BJ (cell line): ENCODE measurements at regions not wholly inside any gene's neighbourhood (a gene's known extent, or its start where the extent isn't known, plus 50 kb on each side); places are given as distances from the start of the nearest gene placed in this dataset.

Experiments
- CTCF ChIA-PET: fragments of 350-600 bp; formaldehyde crosslinking; extraction: SDS; loops from one replicate; lab custom pipeline; 2021; ENCODE audit warnings: antibody characterized with exemption, inconsistent platforms; lab: Yijun Ruan, JAX
- POLR2A ChIA-PET: fragments of 300-600 bp; sonication (Branson Sonifier 250); formaldehyde crosslinking; extraction: SDS; loops from one replicate; lab custom pipeline; 2021; ENCODE audit warnings: antibody characterized with exemption; lab: Charles Lee
- DNase-seq: peaks from one replicate; pipeline ENCODE4 v3.0.0-alpha.2; 2011; ENCODE audit warnings: low read depth
- H3K27me3 ChIP-seq: 2 replicates; pipeline ENCODE4 v1.6.0; 2011; ENCODE audit warnings: low read length; ENCODE audit not compliant: control insufficient read depth, insufficient read depth
- H3K36me3 ChIP-seq: 2 replicates; pipeline ENCODE4 v1.5.1; 2011; ENCODE audit warnings: low read length; ENCODE audit not compliant: control insufficient read depth, insufficient read depth
- H3K4me3 ChIP-seq: 2 replicates; pipeline ENCODE4 v1.5.1; 2011; ENCODE audit warnings: low read depth, mild to moderate bottlenecking, control low read depth, low read length
- CTCF ChIP-seq: IDR thresholded peaks from 2 replicates; pipeline ENCODE4 v1.5.1; 2011; ENCODE audit warnings: low read depth, mild to moderate bottlenecking, control low read depth, inconsistent platforms, low read length, moderate library complexity; ENCODE audit not compliant: insufficient read depth

GRCh38 chr13:70703755-70704154 lies 595.5 kb upstream of the KLHL1 start:
- no peak for TF ChIP-seq CTCF
- H3K36me3 ChIP-seq = no peaks in the 10 kb centered on the region
- DNase-seq = no peak
- ChIA-PET CTCF (no interaction called here), POLR2A (no interaction called here)
- H3K27me3 ChIP-seq = no peaks in the 10 kb centered on the region
- no peak overlapping the region for H3K4me3 ChIP-seq

GRCh38 chr13:70694996-70695715 lies 586.9 kb upstream of the KLHL1 start:
- POLR2A ChIA-PET = no interaction called here
- no peak for TF ChIP-seq CTCF
- CTCF ChIA-PET = no interaction called here

GRCh38 chr13:70668983-70669382 lies 560.7 kb upstream of the KLHL1 start:
- no peak overlapping the region for H3K4me3 ChIP-seq
- no peak for DNase-seq
- no peaks in the 10 kb centered on the region for H3K36me3 ChIP-seq
- TF ChIP-seq CTCF = no peak
- POLR2A ChIA-PET = no interaction called here
- no peaks in the 10 kb centered on the region for H3K27me3 ChIP-seq
- CTCF ChIA-PET = no interaction called here

More at GRCh38 chr13:70694996-70695715, 586.9 kb upstream of the KLHL1 start:
- no peak overlapping the region for H3K4me3 ChIP-seq
- DNase-seq = no peak
- H3K36me3 ChIP-seq = no peaks in the 10 kb centered on the region
- H3K27me3 ChIP-seq = no peaks in the 10 kb centered on the region

GRCh38 chr13:70668293-70668692 lies 560.0 kb upstream of the KLHL1 start:
- POLR2A ChIA-PET = no interaction called here
- no peak for TF ChIP-seq CTCF

GRCh38 chr13:70666883-70667556 lies 558.8 kb upstream of the KLHL1 start:
- Histone ChIP-seq H3K4me3 (no peak overlapping the region), H3K27me3 (no peaks in the 10 kb centered on the region), H3K36me3 (no peaks in the 10 kb centered on the region)
- no peak for DNase-seq
- POLR2A ChIA-PET = no interaction called here
- TF ChIP-seq CTCF = no peak
- CTCF ChIA-PET = no interaction called here

More at GRCh38 chr13:70668293-70668692, 560.0 kb upstream of the KLHL1 start:
- CTCF ChIA-PET = no interaction called here
- no peak for DNase-seq
- H3K4me3 ChIP-seq = no peak overlapping the region
- H3K27me3 ChIP-seq = no peaks in the 10 kb centered on the region
- no peaks in the 10 kb centered on the region for H3K36me3 ChIP-seq
